ENCODE measurements at regions not wholly inside any gene's neighbourhood (a gene's known extent, or its start where the extent isn't known, plus 50 kb on each side); places are given as distances from the start of the nearest gene placed in this dataset.

GRCh38 chr2:200732866-200733265, 78.8 kb upstream of the BZW1 start:
- no TSS peak for BruUV-seq (replicated peaks)
- no peaks in the 10 kb centered on the region; the same call in 1 of the 2 replicates for H3K27me3 ChIP-seq (ENCODE audit: control insufficient read depth, insufficient read depth, low read length)
- no peaks in the 10 kb centered on the region for H3K36me3 ChIP-seq (ENCODE audit: control insufficient read depth, insufficient read depth, low read length)
- H3K27ac ChIP-seq (ENCODE audit: low read length): no peak overlapping the region
- CTCF ChIA-PET: interaction anchor here (1.0 kb wide), 1 partner anchor 19 kb away, joined by 3 read pairs; no protein-coding TSS in a partner anchor
- H3K4me1 ChIP-seq (ENCODE audit: control insufficient read depth, insufficient read depth, low read length): no peaks in the 10 kb centered on the region
- DNase-seq (ENCODE audit: low read depth, low spot score) (no peak), ATAC-seq (no peak)
- intact Hi-C loops (cut with micrococcal nuclease; ENCODE audit: unreplicated experiment) (no loop called here), in situ Hi-C loops (cut with HindIII; ENCODE audit: low pct_unique_long_range_greater_than_20kb, low sequenced_read_pairs) (no loop called here)
- no peak overlapping the region for H3K4me3 ChIP-seq (ENCODE audit: low read depth in 2 of 2, low read length in 2 of 2)
- TF ChIP-seq POLR2AphosphoS5 (IDR thresholded peaks at IDR 0.05; ENCODE audit: low read depth, low read length) (no peak), TCF7L2 (IDR thresholded peaks at IDR 0.05; ENCODE audit: low read depth, low read length) (no peak), SIN3A (IDR thresholded peaks at IDR 0.05; ENCODE audit: borderline replicate concordance, insufficient read depth, low read depth, low read length) (no peak), REST (IDR thresholded peaks at IDR 0.05; ENCODE audit: insufficient read depth in 1 of 2, low read depth in 2 of 2, low read length in 1 of 2) (no peak)
- TF ChIP-seq, protein P1, sequence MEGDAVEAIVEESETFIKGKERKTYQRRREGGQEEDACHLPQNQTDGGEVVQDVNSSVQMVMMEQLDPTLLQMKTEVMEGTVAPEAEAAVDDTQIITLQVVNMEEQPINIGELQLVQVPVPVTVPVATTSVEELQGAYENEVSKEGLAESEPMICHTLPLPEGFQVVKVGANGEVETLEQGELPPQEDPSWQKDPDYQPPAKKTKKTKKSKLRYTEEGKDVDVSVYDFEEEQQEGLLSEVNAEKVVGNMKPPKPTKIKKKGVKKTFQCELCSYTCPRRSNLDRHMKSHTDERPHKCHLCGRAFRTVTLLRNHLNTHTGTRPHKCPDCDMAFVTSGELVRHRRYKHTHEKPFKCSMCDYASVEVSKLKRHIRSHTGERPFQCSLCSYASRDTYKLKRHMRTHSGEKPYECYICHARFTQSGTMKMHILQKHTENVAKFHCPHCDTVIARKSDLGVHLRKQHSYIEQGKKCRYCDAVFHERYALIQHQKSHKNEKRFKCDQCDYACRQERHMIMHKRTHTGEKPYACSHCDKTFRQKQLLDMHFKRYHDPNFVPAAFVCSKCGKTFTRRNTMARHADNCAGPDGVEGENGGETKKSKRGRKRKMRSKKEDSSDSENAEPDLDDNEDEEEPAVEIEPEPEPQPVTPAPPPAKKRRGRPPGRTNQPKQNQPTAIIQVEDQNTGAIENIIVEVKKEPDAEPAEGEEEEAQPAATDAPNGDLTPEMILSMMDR (IDR thresholded peaks at IDR 0.05): no peak
- POLR2A ChIA-PET: interaction anchor here (0.5 to 0.8 kb wide), 3 partner anchors 20 to 132 kb away, joined by 3 to 7 read pairs (median 3); partner anchors contain the start of gene CLK1
- no peaks in the 10 kb centered on the region for H3K9me3 ChIP-seq (ENCODE audit: control insufficient read depth, insufficient read depth, low read depth, low read length)

DNA sequence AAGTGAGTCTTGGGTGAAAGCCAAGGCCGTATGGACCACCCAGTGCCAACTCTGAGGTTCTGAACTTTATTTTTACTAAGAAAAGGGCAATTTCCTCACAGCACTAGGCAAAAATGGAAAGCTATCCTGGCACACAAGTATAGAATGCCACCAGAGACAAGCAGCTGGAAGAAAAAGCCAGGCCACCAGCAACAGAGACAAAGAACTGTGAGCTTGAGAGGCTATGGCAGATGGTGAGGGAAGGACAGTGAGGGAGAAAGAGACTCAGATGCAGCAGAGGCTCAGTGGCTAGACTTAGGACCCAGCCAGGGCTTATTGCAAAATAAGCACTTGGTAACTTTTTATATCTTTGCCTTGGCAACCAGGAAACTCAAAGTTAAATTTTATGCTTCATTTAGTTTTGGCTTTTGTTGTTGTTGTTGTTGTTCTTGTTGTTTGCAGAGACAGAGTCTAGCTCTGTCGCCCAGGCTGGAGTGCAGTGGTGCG, 78.0 kb upstream of the BZW1 start:
- no peak for TF ChIP-seq SIN3A (IDR thresholded peaks at IDR 0.05; ENCODE audit: borderline replicate concordance, insufficient read depth, low read depth, low read length)
- no peak for TF ChIP-seq TCF7L2 (IDR thresholded peaks at IDR 0.05; ENCODE audit: low read depth, low read length)
- TF ChIP-seq REST (IDR thresholded peaks at IDR 0.05; ENCODE audit: insufficient read depth in 1 of 2, low read depth in 2 of 2, low read length in 1 of 2): no peak
- no peak for TF ChIP-seq POLR2AphosphoS5 (IDR thresholded peaks at IDR 0.05; ENCODE audit: low read depth, low read length)
- TF ChIP-seq, protein P1 (IDR thresholded peaks at IDR 0.05): no peak
- BruUV-seq (replicated peaks): no TSS peak
- H3K27me3 ChIP-seq (ENCODE audit: control insufficient read depth, insufficient read depth, low read length): no peaks in the 10 kb centered on the region; the same call in 1 of the 2 replicates
- H3K4me1 ChIP-seq (ENCODE audit: control insufficient read depth, insufficient read depth, low read length): no peaks in the 10 kb centered on the region
- no peak overlapping the region for H3K27ac ChIP-seq (ENCODE audit: low read length)
- DNase-seq (ENCODE audit: low read depth, low spot score) (no peak), ATAC-seq (no peak)
- H3K4me3 ChIP-seq (ENCODE audit: low read depth in 2 of 2, low read length in 2 of 2): no peak overlapping the region
- POLR2A ChIA-PET: interaction anchor here (0.5 kb wide), 1 partner anchor 21 kb away, joined by 7 read pairs; no protein-coding TSS in a partner anchor
- no peaks in the 10 kb centered on the region for H3K36me3 ChIP-seq (ENCODE audit: control insufficient read depth, insufficient read depth, low read length)
- intact Hi-C loops (cut with micrococcal nuclease; ENCODE audit: unreplicated experiment): no loop called here
- H3K9me3 ChIP-seq (ENCODE audit: control insufficient read depth, insufficient read depth, low read depth, low read length): no peaks in the 10 kb centered on the region
- in situ Hi-C loops (cut with HindIII; ENCODE audit: low pct_unique_long_range_greater_than_20kb, low sequenced_read_pairs): no loop called here
- CTCF ChIA-PET: interaction anchor here (1.0 kb wide), 1 partner anchor 20 kb away, joined by 3 read pairs; no protein-coding TSS in a partner anchor

Data from Panc1 (cell line).